ENCODE measurements at regions not wholly inside any gene's neighbourhood (a gene's known extent, or its start where the extent isn't known, plus 50 kb on each side); places are given as distances from the start of the nearest gene placed in this dataset.

GRCh38 chr16:59991171-59991570, 1257.1 kb upstream of the GOT2 start:
- no peaks in the 10 kb centered on the region for H3K36me3 ChIP-seq (replicated peaks)
- in situ Hi-C loops (cut with HindIII; ENCODE audit: low pct_ligation_motif_present, low sequenced_read_pairs) = no loop called here

GRCh38 chr16:59988591-59988990, 1254.5 kb upstream of the GOT2 start:
- Histone ChIP-seq H3K4me3 (ENCODE audit: low read depth, low read length) (no peak overlapping the region), H3K27me3 (replicated peaks) (no peaks in the 10 kb centered on the region), H3K27ac (no peak overlapping the region), H3K36me3 (replicated peaks) (no peaks in the 10 kb centered on the region)
- in situ Hi-C loops (cut with HindIII; ENCODE audit: low pct_ligation_motif_present, low sequenced_read_pairs) = no loop called here
- TF ChIP-seq CTCF (IDR thresholded peaks at IDR 0.05; ENCODE audit: low read depth, low read length, missing control alignments) = no peak
- no peak for DNase-seq

More at GRCh38 chr16:59991171-59991570, 1257.1 kb upstream of the GOT2 start:
- Histone ChIP-seq H3K4me3 (ENCODE audit: low read depth, low read length) (no peak overlapping the region), H3K27ac (no peak overlapping the region), H3K27me3 (replicated peaks) (no peaks in the 10 kb centered on the region)
- no peak for DNase-seq
- no peak for TF ChIP-seq CTCF (IDR thresholded peaks at IDR 0.05; ENCODE audit: low read depth, low read length, missing control alignments)

GRCh38 chr16:59975953-59976352, 1241.8 kb upstream of the GOT2 start:
- H3K27ac ChIP-seq = no peak overlapping the region

GRCh38 chr16:59973966-59974365, 1239.8 kb upstream of the GOT2 start:
- H3K27ac ChIP-seq = no peak overlapping the region
- DNase-seq = no peak
- no peaks in the 10 kb centered on the region for H3K36me3 ChIP-seq (replicated peaks)
- no peaks in the 10 kb centered on the region for H3K27me3 ChIP-seq (replicated peaks)
- H3K4me3 ChIP-seq (ENCODE audit: low read depth, low read length) = no peak overlapping the region
- no peak for TF ChIP-seq CTCF (IDR thresholded peaks at IDR 0.05; ENCODE audit: low read depth, low read length, missing control alignments)
- in situ Hi-C loops (cut with HindIII; ENCODE audit: low pct_ligation_motif_present, low sequenced_read_pairs) = no loop called here

More at GRCh38 chr16:59975953-59976352, 1241.8 kb upstream of the GOT2 start:
- in situ Hi-C loops (cut with HindIII; ENCODE audit: low pct_ligation_motif_present, low sequenced_read_pairs) = no loop called here
- TF ChIP-seq CTCF (IDR thresholded peaks at IDR 0.05; ENCODE audit: low read depth, low read length, missing control alignments) = no peak
- Histone ChIP-seq H3K27me3 (replicated peaks) (no peaks in the 10 kb centered on the region), H3K4me3 (ENCODE audit: low read depth, low read length) (no peak overlapping the region), H3K36me3 (replicated peaks) (no peaks in the 10 kb centered on the region)
- DNase-seq = no peak

- Histone ChIP-seq H3K4me3 (ENCODE audit: low read depth, low read length) (no peak overlapping the region), H3K27me3 (replicated peaks) (no peaks in the 10 kb centered on the region), H3K36me3 (replicated peaks) (no peaks in the 10 kb centered on the region), H3K27ac (no peak overlapping the region)
- no peak for DNase-seq
- TF ChIP-seq CTCF (IDR thresholded peaks at IDR 0.05; ENCODE audit: low read depth, low read length, missing control alignments) = no peak
- in situ Hi-C loops (cut with HindIII; ENCODE audit: low pct_ligation_motif_present, low sequenced_read_pairs) = no loop called here
Measured at GRCh38 chr16:59971264-59971663, 1237.1 kb upstream of the GOT2 start.

GRCh38 chr16:59964232-59964924, 1230.3 kb upstream of the GOT2 start:
- TF ChIP-seq CTCF (IDR thresholded peaks at IDR 0.05; ENCODE audit: low read depth, low read length, missing control alignments) = no peak

More at GRCh38 chr16:59964232-59964924, 1230.3 kb upstream of the GOT2 start:
- Histone ChIP-seq H3K4me3 (ENCODE audit: low read depth, low read length) (no peak overlapping the region), H3K36me3 (replicated peaks) (no peaks in the 10 kb centered on the region), H3K27ac (no peak overlapping the region), H3K27me3 (replicated peaks) (no peaks in the 10 kb centered on the region)
- no peak for DNase-seq
- in situ Hi-C loops (cut with HindIII; ENCODE audit: low pct_ligation_motif_present, low sequenced_read_pairs) = no loop called here
